ENCODE measurements at regions not wholly inside any gene's neighbourhood (a gene's known extent, or its start where the extent isn't known, plus 50 kb on each side); places are given as distances from the start of the nearest gene placed in this dataset.

DNA sequence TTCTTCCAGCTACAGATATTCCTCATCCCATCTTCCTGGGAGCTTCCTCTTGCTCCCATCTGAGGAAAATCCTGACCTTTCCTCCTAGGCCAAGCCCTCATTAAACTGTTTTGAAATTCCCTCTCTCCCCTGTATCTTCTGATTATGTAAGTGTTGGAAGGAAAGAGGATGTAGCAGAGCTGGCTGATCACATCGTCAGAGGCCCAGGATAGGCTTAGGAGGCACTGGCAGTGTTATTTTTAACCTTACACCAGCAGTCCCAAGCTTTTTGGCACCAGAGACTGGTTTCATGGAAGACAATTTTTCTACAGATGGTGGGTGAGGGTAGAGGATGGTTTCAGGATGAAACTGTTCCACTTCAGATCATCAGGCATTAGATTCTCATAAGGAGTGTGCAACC, 630.4 kb downstream of the EPHA4 start (continued):
- TF ChIP-seq RAD51 (IDR thresholded peaks at IDR 0.05; ENCODE audit: borderline replicate concordance, low read depth) (no peak), SMARCA5 (IDR thresholded peaks at IDR 0.05) (no peak), ELF2 (CRISPR knock-in tag; IDR thresholded peaks at IDR 0.05) (no peak), ZC3H4 (CRISPR knock-in tag; IDR thresholded peaks at IDR 0.05; ENCODE audit: borderline replicate concordance) (no peak), CBX5 (IDR thresholded peaks at IDR 0.05; ENCODE audit: borderline replicate concordance, low read depth) (no peak), GABPA (tag; conservative IDR thresholded peaks at IDR 0.05; ENCODE audit: low read depth) (no peak), RAD21 (CRISPR knock-in tag; conservative IDR thresholded peaks at IDR 0.05 in 1 of 2, IDR thresholded peaks at IDR 0.05 in 1 of 2) (no peak), CCAR2 (IDR thresholded peaks at IDR 0.05; ENCODE audit: low read depth, low read length) (no peak), TAF1 (IDR thresholded peaks at IDR 0.05; ENCODE audit: control insufficient read depth, extremely low read depth, insufficient read depth, low read length, severe bottlenecking) (no peak)
- TF ChIP-seq, protein P1, sequence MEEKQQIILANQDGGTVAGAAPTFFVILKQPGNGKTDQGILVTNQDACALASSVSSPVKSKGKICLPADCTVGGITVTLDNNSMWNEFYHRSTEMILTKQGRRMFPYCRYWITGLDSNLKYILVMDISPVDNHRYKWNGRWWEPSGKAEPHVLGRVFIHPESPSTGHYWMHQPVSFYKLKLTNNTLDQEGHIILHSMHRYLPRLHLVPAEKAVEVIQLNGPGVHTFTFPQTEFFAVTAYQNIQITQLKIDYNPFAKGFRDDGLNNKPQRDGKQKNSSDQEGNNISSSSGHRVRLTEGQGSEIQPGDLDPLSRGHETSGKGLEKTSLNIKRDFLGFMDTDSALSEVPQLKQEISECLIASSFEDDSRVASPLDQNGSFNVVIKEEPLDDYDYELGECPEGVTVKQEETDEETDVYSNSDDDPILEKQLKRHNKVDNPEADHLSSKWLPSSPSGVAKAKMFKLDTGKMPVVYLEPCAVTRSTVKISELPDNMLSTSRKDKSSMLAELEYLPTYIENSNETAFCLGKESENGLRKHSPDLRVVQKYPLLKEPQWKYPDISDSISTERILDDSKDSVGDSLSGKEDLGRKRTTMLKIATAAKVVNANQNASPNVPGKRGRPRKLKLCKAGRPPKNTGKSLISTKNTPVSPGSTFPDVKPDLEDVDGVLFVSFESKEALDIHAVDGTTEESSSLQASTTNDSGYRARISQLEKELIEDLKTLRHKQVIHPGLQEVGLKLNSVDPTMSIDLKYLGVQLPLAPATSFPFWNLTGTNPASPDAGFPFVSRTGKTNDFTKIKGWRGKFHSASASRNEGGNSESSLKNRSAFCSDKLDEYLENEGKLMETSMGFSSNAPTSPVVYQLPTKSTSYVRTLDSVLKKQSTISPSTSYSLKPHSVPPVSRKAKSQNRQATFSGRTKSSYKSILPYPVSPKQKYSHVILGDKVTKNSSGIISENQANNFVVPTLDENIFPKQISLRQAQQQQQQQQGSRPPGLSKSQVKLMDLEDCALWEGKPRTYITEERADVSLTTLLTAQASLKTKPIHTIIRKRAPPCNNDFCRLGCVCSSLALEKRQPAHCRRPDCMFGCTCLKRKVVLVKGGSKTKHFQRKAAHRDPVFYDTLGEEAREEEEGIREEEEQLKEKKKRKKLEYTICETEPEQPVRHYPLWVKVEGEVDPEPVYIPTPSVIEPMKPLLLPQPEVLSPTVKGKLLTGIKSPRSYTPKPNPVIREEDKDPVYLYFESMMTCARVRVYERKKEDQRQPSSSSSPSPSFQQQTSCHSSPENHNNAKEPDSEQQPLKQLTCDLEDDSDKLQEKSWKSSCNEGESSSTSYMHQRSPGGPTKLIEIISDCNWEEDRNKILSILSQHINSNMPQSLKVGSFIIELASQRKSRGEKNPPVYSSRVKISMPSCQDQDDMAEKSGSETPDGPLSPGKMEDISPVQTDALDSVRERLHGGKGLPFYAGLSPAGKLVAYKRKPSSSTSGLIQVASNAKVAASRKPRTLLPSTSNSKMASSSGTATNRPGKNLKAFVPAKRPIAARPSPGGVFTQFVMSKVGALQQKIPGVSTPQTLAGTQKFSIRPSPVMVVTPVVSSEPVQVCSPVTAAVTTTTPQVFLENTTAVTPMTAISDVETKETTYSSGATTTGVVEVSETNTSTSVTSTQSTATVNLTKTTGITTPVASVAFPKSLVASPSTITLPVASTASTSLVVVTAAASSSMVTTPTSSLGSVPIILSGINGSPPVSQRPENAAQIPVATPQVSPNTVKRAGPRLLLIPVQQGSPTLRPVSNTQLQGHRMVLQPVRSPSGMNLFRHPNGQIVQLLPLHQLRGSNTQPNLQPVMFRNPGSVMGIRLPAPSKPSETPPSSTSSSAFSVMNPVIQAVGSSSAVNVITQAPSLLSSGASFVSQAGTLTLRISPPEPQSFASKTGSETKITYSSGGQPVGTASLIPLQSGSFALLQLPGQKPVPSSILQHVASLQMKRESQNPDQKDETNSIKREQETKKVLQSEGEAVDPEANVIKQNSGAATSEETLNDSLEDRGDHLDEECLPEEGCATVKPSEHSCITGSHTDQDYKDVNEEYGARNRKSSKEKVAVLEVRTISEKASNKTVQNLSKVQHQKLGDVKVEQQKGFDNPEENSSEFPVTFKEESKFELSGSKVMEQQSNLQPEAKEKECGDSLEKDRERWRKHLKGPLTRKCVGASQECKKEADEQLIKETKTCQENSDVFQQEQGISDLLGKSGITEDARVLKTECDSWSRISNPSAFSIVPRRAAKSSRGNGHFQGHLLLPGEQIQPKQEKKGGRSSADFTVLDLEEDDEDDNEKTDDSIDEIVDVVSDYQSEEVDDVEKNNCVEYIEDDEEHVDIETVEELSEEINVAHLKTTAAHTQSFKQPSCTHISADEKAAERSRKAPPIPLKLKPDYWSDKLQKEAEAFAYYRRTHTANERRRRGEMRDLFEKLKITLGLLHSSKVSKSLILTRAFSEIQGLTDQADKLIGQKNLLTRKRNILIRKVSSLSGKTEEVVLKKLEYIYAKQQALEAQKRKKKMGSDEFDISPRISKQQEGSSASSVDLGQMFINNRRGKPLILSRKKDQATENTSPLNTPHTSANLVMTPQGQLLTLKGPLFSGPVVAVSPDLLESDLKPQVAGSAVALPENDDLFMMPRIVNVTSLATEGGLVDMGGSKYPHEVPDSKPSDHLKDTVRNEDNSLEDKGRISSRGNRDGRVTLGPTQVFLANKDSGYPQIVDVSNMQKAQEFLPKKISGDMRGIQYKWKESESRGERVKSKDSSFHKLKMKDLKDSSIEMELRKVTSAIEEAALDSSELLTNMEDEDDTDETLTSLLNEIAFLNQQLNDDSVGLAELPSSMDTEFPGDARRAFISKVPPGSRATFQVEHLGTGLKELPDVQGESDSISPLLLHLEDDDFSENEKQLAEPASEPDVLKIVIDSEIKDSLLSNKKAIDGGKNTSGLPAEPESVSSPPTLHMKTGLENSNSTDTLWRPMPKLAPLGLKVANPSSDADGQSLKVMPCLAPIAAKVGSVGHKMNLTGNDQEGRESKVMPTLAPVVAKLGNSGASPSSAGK (IDR thresholded peaks at IDR 0.05): no peak

All from K562 (cell line).